AG04450 (cell line): ENCODE measurements at regions not wholly inside any gene's neighbourhood (a gene's known extent, or its start where the extent isn't known, plus 50 kb on each side); places are given as distances from the start of the nearest gene placed in this dataset.

Source experiments
- CTCF ChIA-PET: fragments of 300-600, 350-600 bp; formaldehyde crosslinking; extraction: SDS; loops from one replicate; lab custom pipeline; 2022; ENCODE audit warnings: antibody characterized with exemption, inconsistent platforms; lab: Charles Lee
- POLR2A ChIA-PET: fragments of 350-600 bp; formaldehyde crosslinking; extraction: SDS; loops from one replicate; lab custom pipeline; 2021; ENCODE audit warnings: antibody characterized with exemption, inconsistent platforms; lab: Yijun Ruan, JAX
- DNase-seq: peaks from one replicate; pipeline ENCODE4 v3.0.0-alpha.2; 2011; ENCODE audit warnings: low read depth, low spot score
- H3K27ac ChIP-seq: one replicate; pipeline ENCODE4 v1.5.1; 2012; ENCODE audit warnings: low read depth, low read length, control low read depth
- H3K27me3 ChIP-seq: one replicate; pipeline ENCODE4 v1.6.0; 2012; ENCODE audit warnings: low read length; ENCODE audit not compliant: control insufficient read depth, insufficient read depth
- H3K4me3 ChIP-seq: 2 replicates; pipeline ENCODE4 v1.5.1; 2011; ENCODE audit warnings: mild to moderate bottlenecking, low read depth, low read length, control low read depth
- H3K9me3 ChIP-seq: 2 replicates; pipeline ENCODE4 v1.5.1; 2012; ENCODE audit warnings: low read length; ENCODE audit not compliant: control insufficient read depth, insufficient read depth
- TF ChIP-seq, protein P1 (sequence below): IDR thresholded peaks from 2 replicates; pipeline ENCODE4 v1.5.1; 2011; ENCODE audit warnings: low read depth, low read length, control low read depth, inconsistent platforms

- Histone ChIP-seq H3K27ac (no peak overlapping the region), H3K27me3 (no peaks in the 10 kb centered on the region), H3K9me3 (no peaks in the 10 kb centered on the region), H3K4me3 (no peak overlapping the region)
- TF ChIP-seq, protein P1, sequence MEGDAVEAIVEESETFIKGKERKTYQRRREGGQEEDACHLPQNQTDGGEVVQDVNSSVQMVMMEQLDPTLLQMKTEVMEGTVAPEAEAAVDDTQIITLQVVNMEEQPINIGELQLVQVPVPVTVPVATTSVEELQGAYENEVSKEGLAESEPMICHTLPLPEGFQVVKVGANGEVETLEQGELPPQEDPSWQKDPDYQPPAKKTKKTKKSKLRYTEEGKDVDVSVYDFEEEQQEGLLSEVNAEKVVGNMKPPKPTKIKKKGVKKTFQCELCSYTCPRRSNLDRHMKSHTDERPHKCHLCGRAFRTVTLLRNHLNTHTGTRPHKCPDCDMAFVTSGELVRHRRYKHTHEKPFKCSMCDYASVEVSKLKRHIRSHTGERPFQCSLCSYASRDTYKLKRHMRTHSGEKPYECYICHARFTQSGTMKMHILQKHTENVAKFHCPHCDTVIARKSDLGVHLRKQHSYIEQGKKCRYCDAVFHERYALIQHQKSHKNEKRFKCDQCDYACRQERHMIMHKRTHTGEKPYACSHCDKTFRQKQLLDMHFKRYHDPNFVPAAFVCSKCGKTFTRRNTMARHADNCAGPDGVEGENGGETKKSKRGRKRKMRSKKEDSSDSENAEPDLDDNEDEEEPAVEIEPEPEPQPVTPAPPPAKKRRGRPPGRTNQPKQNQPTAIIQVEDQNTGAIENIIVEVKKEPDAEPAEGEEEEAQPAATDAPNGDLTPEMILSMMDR: no peak
- POLR2A ChIA-PET: no interaction called here
- DNase-seq: no peak
- CTCF ChIA-PET: interaction anchor here (1.0 to 1.4 kb wide), 3 partner anchors 9 to 23 kb away, joined by 3 to 6 read pairs (median 4); no protein-coding TSS in a partner anchor
These were observed 144.1 kb upstream of the STK17B start for GRCh38 chr2:196315388-196316049.

- DNase-seq: no peak
These were observed 144.7 kb upstream of the STK17B start for GRCh38 chr2:196316050-196316430.

GRCh38 chr2:196318517-196319377 lies 147.4 kb upstream of the STK17B start:
- TF ChIP-seq, protein P1: no peak
- no peak overlapping the region for H3K4me3 ChIP-seq
- CTCF ChIA-PET: interaction anchor here (1.0 to 1.6 kb wide), 5 partner anchors 14 to 433 kb away, joined by 3 to 7 read pairs (median 4); partner anchors contain the start of gene DNAH7
- no peaks in the 10 kb centered on the region for H3K9me3 ChIP-seq
- POLR2A ChIA-PET: no interaction called here
- H3K27ac ChIP-seq: no peak overlapping the region
- no peak for DNase-seq
- no peaks in the 10 kb centered on the region for H3K27me3 ChIP-seq

More at GRCh38 chr2:196316050-196316430, 144.7 kb upstream of the STK17B start:
- H3K9me3 ChIP-seq: no peaks in the 10 kb centered on the region
- POLR2A ChIA-PET: no interaction called here
- CTCF ChIA-PET: interaction anchor here (1.0 to 1.1 kb wide), 2 partner anchors 9 to 21 kb away, joined by 3 to 6 read pairs; no protein-coding TSS in a partner anchor
- no peak overlapping the region for H3K4me3 ChIP-seq
- H3K27ac ChIP-seq: no peak overlapping the region
- TF ChIP-seq, protein P1: no peak
- H3K27me3 ChIP-seq: no peaks in the 10 kb centered on the region

- POLR2A ChIA-PET: no interaction called here
- H3K27me3 ChIP-seq: no peaks in the 10 kb centered on the region
- TF ChIP-seq, protein P1: no peak
- H3K9me3 ChIP-seq: no peaks in the 10 kb centered on the region
- no peak for DNase-seq
- CTCF ChIA-PET: interaction anchor here (0.9 to 8.5 kb wide), 9 partner anchors 14 to 316 kb away, joined by 3 to 67 read pairs (median 5); partner anchors contain the start of genes CCDC150 and DNAH7
- H3K27ac ChIP-seq: no peak overlapping the region
- H3K4me3 ChIP-seq: no peak overlapping the region
These were observed 151.8 kb upstream of the STK17B start for GRCh38 chr2:196322973-196323810.
